IMR-90 (cell line): ENCODE measurements at regions not wholly inside any gene's neighbourhood (a gene's known extent, or its start where the extent isn't known, plus 50 kb on each side); places are given as distances from the start of the nearest gene placed in this dataset.

ENCODE experiments used
- ATAC-seq: fragments of 200-7000 bp; cut with Tn5 transposase; 2 replicates; pipeline ENCODE4 v1.9.1; 2020; ENCODE audit warnings: low read depth, mild to moderate bottlenecking, moderate library complexity
- BruUV-seq: library from RNA; stranded (reverse); fragments of 400-500 nt; replicated peaks from 2 replicates; lab custom pipeline; 2021; lab: Mats Ljungman, UMichigan
- CTCF ChIA-PET: fragments of 300-600 bp; formaldehyde crosslinking; extraction: SDS; loops from one replicate; lab custom pipeline; 2021; ENCODE audit warnings: antibody characterized with exemption; lab: Yijun Ruan, JAX
- POLR2A ChIA-PET: fragments of 300-600 bp; sonication (Branson Sonifier 250); formaldehyde crosslinking; loops from one replicate; lab custom pipeline; 2022; ENCODE audit warnings: antibody characterized with exemption; ENCODE audit not compliant: unreplicated experiment; lab: Charles Lee
- DNase-seq: peaks from one replicate; pipeline ENCODE4 v3.0.0; 2013
- H2AFZ ChIP-seq: replicated peaks from 2 replicates; pipeline ENCODE3; 2013; ENCODE audit warnings: low read length, mild to moderate bottlenecking; ENCODE audit not compliant: poor library complexity
- H2AK5ac ChIP-seq: 2 replicates; pipeline ENCODE4 v1.6.1; 2013; ENCODE audit warnings: low read depth, low read length, inconsistent platforms
- H2AK9ac ChIP-seq: replicated peaks from 2 replicates; pipeline ENCODE3; 2013; ENCODE audit warnings: mild to moderate bottlenecking, low read depth, low read length, moderate library complexity; ENCODE audit not compliant: poor library complexity
- H2BK120ac ChIP-seq: 2 replicates; pipeline ENCODE4 v1.6.1; 2013; ENCODE audit warnings: low read depth, low read length, inconsistent platforms
- H2BK15ac ChIP-seq: 3 replicates; pipeline ENCODE4 v1.6.1; 2013; ENCODE audit warnings: low read depth, low read length, inconsistent platforms
- H2BK20ac ChIP-seq: 2 replicates; pipeline ENCODE4 v1.6.1; 2013; ENCODE audit warnings: low read depth, mild to moderate bottlenecking, inconsistent platforms, low read length, moderate library complexity
- H2BK5ac ChIP-seq: 2 replicates; pipeline ENCODE4 v1.6.1; 2013; ENCODE audit warnings: mild to moderate bottlenecking, low read depth, low read length, inconsistent platforms; ENCODE audit not compliant: poor library complexity, severe bottlenecking
- H3K14ac ChIP-seq: replicated peaks from 2 replicates; pipeline ENCODE4 v1.6.1; 2013; ENCODE audit warnings: low read depth, low read length, inconsistent platforms
- H3K18ac ChIP-seq: 2 replicates; pipeline ENCODE4 v1.6.1; 2013; ENCODE audit warnings: low read depth, low read length, control low read depth
- H3K23ac ChIP-seq: 2 replicates; pipeline ENCODE4 v1.6.1; 2013; ENCODE audit warnings: low read depth, low read length, inconsistent platforms
- H3K27ac ChIP-seq: 2 replicates; pipeline ENCODE4 v1.5.1; 2013; ENCODE audit warnings: mild to moderate bottlenecking, control low read depth, low read length; ENCODE audit not compliant: insufficient read depth
- H3K27me3 ChIP-seq: 2 replicates; pipeline ENCODE4 v1.6.1; 2013; ENCODE audit warnings: low read length; ENCODE audit not compliant: control insufficient read depth, insufficient read depth
- H3K36me3 ChIP-seq: 2 replicates; pipeline ENCODE4 v1.6.1; 2013; ENCODE audit warnings: low read length, mixed read lengths; ENCODE audit not compliant: control insufficient read depth, insufficient read depth
- H3K4ac ChIP-seq: 2 replicates; pipeline ENCODE4 v1.6.1; 2013; ENCODE audit warnings: low read depth, low read length, inconsistent platforms
- H3K4me1 ChIP-seq: 2 replicates; pipeline ENCODE4 v1.6.1; 2013; ENCODE audit warnings: low read length, mixed read lengths; ENCODE audit not compliant: control insufficient read depth, insufficient read depth
- H3K4me2 ChIP-seq: 2 replicates; pipeline ENCODE4 v1.6.1; 2013; ENCODE audit warnings: low read depth, mild to moderate bottlenecking, control low read depth, low read length, moderate library complexity
- H3K4me3 ChIP-seq: 2 replicates; pipeline ENCODE4 v1.5.1; 2013; ENCODE audit warnings: low read depth, mild to moderate bottlenecking, control low read depth, low read length, moderate library complexity; ENCODE audit not compliant: insufficient read depth
- H3K56ac ChIP-seq: 2 replicates; pipeline ENCODE4 v1.6.1; 2013; ENCODE audit warnings: low read length, inconsistent platforms; ENCODE audit not compliant: insufficient read depth; ENCODE audit errors: extremely low read depth
- H3K79me1 ChIP-seq, 2 experiments: 2 replicates each; pipeline ENCODE4 v1.6.1; 2013; ENCODE audit warnings: low read length in 2 of 2, inconsistent platforms in 1 of 2, low read depth in 1 of 2
- H3K9ac ChIP-seq: 2 replicates; pipeline ENCODE4 v1.6.1; 2013; ENCODE audit warnings: low read depth, low read length, control low read depth
- H3K9me1 ChIP-seq: 2 replicates; pipeline ENCODE4 v1.6.1; 2013; ENCODE audit warnings: low read length, inconsistent platforms; ENCODE audit not compliant: insufficient read depth
- H3K9me3 ChIP-seq: 2 replicates; pipeline ENCODE4 v1.6.1; 2013; ENCODE audit warnings: low read length; ENCODE audit not compliant: control insufficient read depth, insufficient read depth
- H4K20me1 ChIP-seq: 2 replicates; pipeline ENCODE4 v1.6.1; 2013; ENCODE audit warnings: low read length, inconsistent platforms; ENCODE audit not compliant: insufficient read depth
- H4K5ac ChIP-seq: 2 replicates; pipeline ENCODE4 v1.6.1; 2013; ENCODE audit warnings: mild to moderate bottlenecking, low read depth, low read length, control low read depth
- H4K8ac ChIP-seq, 2 experiments: 2 replicates each; pipeline ENCODE4 v1.6.1; 2013; ENCODE audit warnings: low read depth in 2 of 2, low read length in 2 of 2, control low read depth in 1 of 2, inconsistent platforms in 1 of 2
- H4K91ac ChIP-seq: 2 replicates; pipeline ENCODE4 v1.6.1; 2013; ENCODE audit warnings: low read depth, low read length, inconsistent platforms; ENCODE audit not compliant: insufficient read depth
- MAFK ChIP-seq: IDR thresholded peaks from 2 replicates; pipeline ENCODE4 v1.6.1; 2012; ENCODE audit warnings: low read depth, low read length, improper control_type of control experiment
- WGBS, 2 experiments: methylation state at CpG; one replicate each; pipeline versions ENCODE4 v1.1.5 to v1.1.7; 2013; ENCODE audit warnings: missing lambda C conversion rate in 2 of 2; ENCODE audit not compliant: insufficient read length in 1 of 2; ENCODE audit errors: extremely low coverage in 2 of 2; 5-methylcytosine and 5-hydroxymethylcytosine counted together
- dilution Hi-C: fragments of 300-500 bp; cut with HindIII; formaldehyde crosslinking; loops from one replicate; pipeline ENCODE4 v1.14.3; 2018; ENCODE audit warnings: low sequenced_read_pairs; ENCODE audit not compliant: unreplicated experiment
- in situ Hi-C: fragments of 300-500 bp; cut with MboI; formaldehyde crosslinking; loops from 3 replicates; pipeline ENCODE4 v1.14.3; 2019; ENCODE audit warnings: low sequenced_read_pairs, inconsistent platforms, mixed read lengths
- intact Hi-C: fragments of 100-400 bp; cut with micrococcal nuclease; formaldehyde crosslinking; loops from 2 replicates; pipeline ENCODE4 v1.10.0; 2022

DNA sequence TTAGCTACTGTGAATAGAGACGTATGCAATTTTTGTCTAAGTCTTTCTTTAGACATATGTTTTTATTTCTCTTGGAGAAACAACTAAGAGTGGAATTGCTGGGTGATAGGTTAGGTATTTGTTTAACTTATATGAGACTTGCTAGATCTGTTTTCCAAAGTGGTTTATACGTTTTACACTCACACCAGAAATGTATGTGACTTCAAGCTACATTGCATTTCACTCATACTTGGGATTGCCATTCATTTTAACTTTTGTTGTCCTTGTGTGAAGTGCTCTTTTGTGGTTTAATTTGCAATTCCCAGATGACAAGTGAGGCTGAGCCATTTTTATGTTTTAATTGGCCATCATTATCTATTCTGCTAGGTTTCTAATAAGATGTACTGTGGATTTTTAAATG, 817.2 kb downstream of the GLUD2 start:
- ATAC-seq: no peak
- POLR2A ChIA-PET: no interaction called here

More for the DNA sequence above, 817.2 kb downstream of the GLUD2 start:
- DNase-seq: no peak
- no peak overlapping the region for H4K91ac ChIP-seq
- no peak overlapping the region for H3K23ac ChIP-seq
- H3K4me1 ChIP-seq: no peaks in the 10 kb centered on the region
- no peak overlapping the region for H2AK9ac ChIP-seq
- H4K20me1 ChIP-seq: no peaks in the 10 kb centered on the region
- no peaks in the 10 kb centered on the region for H3K27me3 ChIP-seq
- no CpG with 5 or more reads among the region's 2 CpGs for WGBS, 2 experiments
- no peak overlapping the region for H3K56ac ChIP-seq
- no peaks in the 10 kb centered on the region for H3K9me1 ChIP-seq
- no peak overlapping the region for H2BK5ac ChIP-seq
- H3K14ac ChIP-seq: no peak overlapping the region
- no peak overlapping the region for H2AFZ ChIP-seq
- dilution Hi-C loops: no loop called here
- no peak overlapping the region for H4K8ac ChIP-seq
- no TSS peak for BruUV-seq
- no peak overlapping the region for H3K4ac ChIP-seq
- H2BK20ac ChIP-seq: no peak overlapping the region
- CTCF ChIA-PET: no interaction called here
- no peak overlapping the region for H3K27ac ChIP-seq
- TF ChIP-seq MAFK: no peak
- H3K4me3 ChIP-seq: no peak overlapping the region
- H3K36me3 ChIP-seq: no peaks in the 10 kb centered on the region
- no peaks in the 10 kb centered on the region for H3K79me1 ChIP-seq
- no peak overlapping the region for H2AK5ac ChIP-seq
- intact Hi-C loops: no loop called here
- H2BK15ac ChIP-seq: no peak overlapping the region
- no peak overlapping the region for H3K18ac ChIP-seq
- no peak overlapping the region for H3K4me2 ChIP-seq
- H3K9ac ChIP-seq: no peak overlapping the region
- H2BK120ac ChIP-seq: no peak overlapping the region
- no peak overlapping the region for H4K5ac ChIP-seq
- H3K9me3 ChIP-seq: no peaks in the 10 kb centered on the region
- in situ Hi-C loops: no loop called here
